ENCODE measurements at regions not wholly inside any gene's neighbourhood (a gene's known extent, or its start where the extent isn't known, plus 50 kb on each side); places are given as distances from the start of the nearest gene placed in this dataset.

- no peak for TF ChIP-seq CTCF (IDR thresholded peaks at IDR 0.05; ENCODE audit: low read depth, low read length)
- no peak overlapping the region for H3K4me3 ChIP-seq (ENCODE audit: low read depth, low read length)
These were observed 55.2 kb upstream of the TAGAP start for GRCh38 chr6:159099961-159100360.

GRCh38 chr6:159099276-159099675 is 54.5 kb upstream of the TAGAP start:
- no peak for TF ChIP-seq CTCF (IDR thresholded peaks at IDR 0.05; ENCODE audit: low read depth, low read length)
- no peak overlapping the region for H3K4me3 ChIP-seq (ENCODE audit: low read depth, low read length)

GRCh38 chr6:159098636-159099106 is 53.9 kb upstream of the TAGAP start:
- no peak overlapping the region for H3K4me3 ChIP-seq (ENCODE audit: low read depth, low read length)

GRCh38 chr6:159097256-159097655 is 52.5 kb upstream of the TAGAP start:
- no peak for TF ChIP-seq CTCF (IDR thresholded peaks at IDR 0.05; ENCODE audit: low read depth, low read length)

More at GRCh38 chr6:159098636-159099106, 53.9 kb upstream of the TAGAP start:
- no peak for TF ChIP-seq CTCF (IDR thresholded peaks at IDR 0.05; ENCODE audit: low read depth, low read length)

GRCh38 chr6:159095616-159096015 is 50.8 kb upstream of the TAGAP start:
- no peak overlapping the region for H3K4me3 ChIP-seq (ENCODE audit: low read depth, low read length)
- TF ChIP-seq CTCF (IDR thresholded peaks at IDR 0.05; ENCODE audit: low read depth, low read length) = no peak

More at GRCh38 chr6:159097256-159097655, 52.5 kb upstream of the TAGAP start:
- H3K4me3 ChIP-seq (ENCODE audit: low read depth, low read length) = no peak overlapping the region

- no peak for TF ChIP-seq CTCF (IDR thresholded peaks at IDR 0.05; ENCODE audit: low read depth, low read length)
- H3K4me3 ChIP-seq (ENCODE audit: low read depth, low read length) = no peak overlapping the region
These were observed 49.9 kb upstream of the TAGAP start for GRCh38 chr6:159094444-159095252.
